ENCODE measurements at regions not wholly inside any gene's neighbourhood (a gene's known extent, or its start where the extent isn't known, plus 50 kb on each side); places are given as distances from the start of the nearest gene placed in this dataset.

DNA sequence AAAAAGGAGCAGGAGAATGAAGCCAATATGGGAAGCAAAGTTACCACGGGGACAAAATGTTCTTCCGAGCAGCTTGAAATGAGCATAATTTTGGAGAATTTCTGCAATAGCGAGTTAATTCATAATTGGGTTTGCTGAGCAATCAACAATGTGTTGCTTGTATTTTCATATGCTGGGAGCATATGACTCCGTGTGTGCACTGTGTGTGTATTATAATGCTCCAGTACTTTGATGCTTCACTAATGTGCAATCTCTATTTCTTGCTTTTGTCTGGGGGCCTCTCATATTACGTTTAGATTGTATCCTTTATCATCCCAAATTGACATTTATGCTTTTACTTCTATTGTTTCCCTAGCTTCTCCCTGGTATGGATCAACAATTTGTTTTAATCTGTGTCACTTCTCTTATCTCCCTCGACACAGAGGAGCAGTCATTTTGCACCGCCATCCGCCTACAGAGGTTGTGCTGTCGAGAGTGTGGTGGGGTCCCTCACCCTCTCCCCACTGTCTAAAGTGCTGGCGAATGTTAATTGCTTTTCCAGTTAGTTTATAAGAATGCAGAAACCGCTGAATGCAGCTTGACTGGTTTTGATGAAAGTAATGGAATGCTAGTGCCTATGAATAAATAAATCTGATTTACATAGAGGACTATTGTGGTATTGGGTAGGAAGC, 372.5 kb upstream of the WWC1 start:
- Histone ChIP-seq H2BK120ac (ENCODE audit: insufficient read depth, low read length, poor library complexity) (no peak overlapping the region), H2BK12ac (ENCODE audit: low read length) (no peak overlapping the region), H4K91ac (ENCODE audit: low read depth, low read length) (no peak overlapping the region), H3K4me1 (ENCODE audit: control insufficient read depth in 1 of 2, insufficient read depth in 2 of 2, low read length in 2 of 2) (peaks cover 6 to 8% of the 10 kb centered on the region in 2 experiments), H3K27ac (ENCODE audit: low read depth, low read length) (no peak overlapping the region), H3K9me3 (ENCODE audit: insufficient read depth, low read depth, low read length) (no peaks in the 10 kb centered on the region), H3K14ac (ENCODE audit: low read length) (no peak overlapping the region), H3K9ac (ENCODE audit: low read length) (no peak overlapping the region), H2AFZ (ENCODE audit: insufficient read depth, low read length, poor library complexity) (no peak overlapping the region), H3K79me1 (ENCODE audit: low read length) (peaks cover 2% of the 10 kb centered on the region), H2AK5ac (ENCODE audit: low read length) (no peak overlapping the region), H3K27me3 (ENCODE audit: insufficient read depth, low read length) (no peaks in the 10 kb centered on the region), H3K4me2 (ENCODE audit: low read length) (no peak overlapping the region), H4K8ac (ENCODE audit: low read depth, low read length) (no peak overlapping the region), H3K79me2 (ENCODE audit: control insufficient read depth, insufficient read depth, low read length, poor library complexity) (no peaks in the 10 kb centered on the region), H3K23ac (ENCODE audit: low read length) (no peak overlapping the region), H4K12ac (ENCODE audit: low read depth, low read length) (no peak overlapping the region), H3K4ac (ENCODE audit: low read depth, low read length) (no peak overlapping the region), H3K36me3 (ENCODE audit: control insufficient read depth in 1 of 2, insufficient read depth in 2 of 2, low read length in 2 of 2) (no peaks in the 10 kb centered on the region), H2BK5ac (ENCODE audit: low read depth, low read length, poor library complexity) (no peak overlapping the region), H3K18ac (ENCODE audit: low read length) (no peak overlapping the region), H3K4me3 (ENCODE audit: low read depth, low read length) (no peak overlapping the region)
- no CpG with 5 or more reads among the region's 11 CpGs for WGBS (ENCODE audit: extremely low coverage, insufficient coverage, insufficient read length)
- DNase-seq = no peak

DNA sequence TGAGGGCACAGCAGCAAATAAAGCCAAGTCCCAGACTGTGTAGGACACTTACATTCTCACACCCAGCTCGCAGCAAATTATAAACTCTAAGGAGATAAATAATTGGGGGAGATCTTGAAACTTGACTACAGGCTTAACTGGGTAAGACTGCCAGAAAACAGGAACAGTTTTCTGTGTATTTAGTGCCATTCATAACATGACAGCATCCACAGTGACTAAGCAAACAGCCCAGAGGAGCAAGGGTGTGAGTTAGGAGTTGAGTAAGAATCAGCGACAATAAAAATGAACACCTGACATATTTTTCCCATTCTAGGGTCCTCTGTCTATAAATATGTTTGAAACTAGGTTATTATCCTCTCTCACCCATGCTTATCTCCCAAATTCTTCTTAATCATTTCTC, 370.9 kb upstream of the WWC1 start:
- H3K9me3 ChIP-seq (ENCODE audit: insufficient read depth, low read depth, low read length) = no peaks in the 10 kb centered on the region
- H3K4ac ChIP-seq (ENCODE audit: low read depth, low read length) = no peak overlapping the region
- H3K36me3 ChIP-seq (ENCODE audit: control insufficient read depth in 1 of 2, insufficient read depth in 2 of 2, low read length in 2 of 2) = no peaks in the 10 kb centered on the region
- H3K18ac ChIP-seq (ENCODE audit: low read length) = no peak overlapping the region
- peaks cover 2% of the 10 kb centered on the region for H3K79me1 ChIP-seq (ENCODE audit: low read length)
- no peak overlapping the region for H3K4me3 ChIP-seq (ENCODE audit: low read depth, low read length)
- H3K9ac ChIP-seq (ENCODE audit: low read length) = no peak overlapping the region
- H3K23ac ChIP-seq (ENCODE audit: low read length) = no peak overlapping the region
- H2AFZ ChIP-seq (ENCODE audit: insufficient read depth, low read length, poor library complexity) = no peak overlapping the region
- H3K4me2 ChIP-seq (ENCODE audit: low read length) = no peak overlapping the region
- no peak overlapping the region for H4K12ac ChIP-seq (ENCODE audit: low read depth, low read length)
- H3K14ac ChIP-seq (ENCODE audit: low read length) = no peak overlapping the region
- peaks cover 6 to 8% of the 10 kb centered on the region in 2 experiments for H3K4me1 ChIP-seq (ENCODE audit: control insufficient read depth in 1 of 2, insufficient read depth in 2 of 2, low read length in 2 of 2)
- H2BK120ac ChIP-seq (ENCODE audit: insufficient read depth, low read length, poor library complexity) = no peak overlapping the region
- H2AK5ac ChIP-seq (ENCODE audit: low read length) = no peak overlapping the region
- no peak overlapping the region for H4K8ac ChIP-seq (ENCODE audit: low read depth, low read length)
- H2BK12ac ChIP-seq (ENCODE audit: low read length) = no peak overlapping the region
- H4K91ac ChIP-seq (ENCODE audit: low read depth, low read length) = no peak overlapping the region
- H3K79me2 ChIP-seq (ENCODE audit: control insufficient read depth, insufficient read depth, low read length, poor library complexity) = no peaks in the 10 kb centered on the region
- no peak overlapping the region for H2BK5ac ChIP-seq (ENCODE audit: low read depth, low read length, poor library complexity)
- no CpG with 5 or more reads among the region's 2 CpGs for WGBS (ENCODE audit: extremely low coverage, insufficient coverage, insufficient read length)
- DNase-seq = no peak
- no peak overlapping the region for H3K27ac ChIP-seq (ENCODE audit: low read depth, low read length)
- H3K27me3 ChIP-seq (ENCODE audit: insufficient read depth, low read length) = no peaks in the 10 kb centered on the region

DNA sequence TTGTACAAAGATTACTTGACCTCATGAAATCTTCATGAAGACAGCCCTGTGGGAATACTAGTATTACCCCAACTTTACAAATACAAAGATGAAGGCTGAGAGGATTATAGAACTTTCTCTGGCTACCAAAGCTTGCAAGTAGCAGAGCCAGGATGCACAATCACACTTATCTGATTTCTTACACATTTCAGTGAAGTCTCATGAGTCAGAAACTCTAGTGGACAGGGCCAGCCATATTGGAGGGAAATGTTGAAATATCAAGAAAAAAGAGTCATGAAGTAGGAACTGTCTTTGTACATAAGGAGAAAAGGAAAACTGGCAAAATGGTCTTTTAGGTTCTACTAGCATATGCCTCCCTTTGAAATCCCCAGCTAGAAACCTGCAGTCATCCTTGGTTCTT, 369.6 kb upstream of the WWC1 start:
- H3K9me3 ChIP-seq (ENCODE audit: insufficient read depth, low read depth, low read length) = no peaks in the 10 kb centered on the region
- H2AK5ac ChIP-seq (ENCODE audit: low read length) = no peak overlapping the region
- H3K4me3 ChIP-seq (ENCODE audit: low read depth, low read length) = no peak overlapping the region
- H4K8ac ChIP-seq (ENCODE audit: low read depth, low read length) = no peak overlapping the region
- no peaks in the 10 kb centered on the region for H3K79me2 ChIP-seq (ENCODE audit: control insufficient read depth, insufficient read depth, low read length, poor library complexity)
- no peak overlapping the region for H2BK12ac ChIP-seq (ENCODE audit: low read length)
- H3K23ac ChIP-seq (ENCODE audit: low read length) = no peak overlapping the region
- H3K36me3 ChIP-seq (ENCODE audit: control insufficient read depth in 1 of 2, insufficient read depth in 2 of 2, low read length in 2 of 2) = no peaks in the 10 kb centered on the region
- no peak overlapping the region for H3K27ac ChIP-seq (ENCODE audit: low read depth, low read length)
- H2AFZ ChIP-seq (ENCODE audit: insufficient read depth, low read length, poor library complexity) = no peak overlapping the region
- H3K4ac ChIP-seq (ENCODE audit: low read depth, low read length) = no peak overlapping the region
- H2BK120ac ChIP-seq (ENCODE audit: insufficient read depth, low read length, poor library complexity) = no peak overlapping the region
- H3K4me2 ChIP-seq (ENCODE audit: low read length) = no peak overlapping the region
- H3K79me1 ChIP-seq (ENCODE audit: low read length) = no peaks in the 10 kb centered on the region
- H4K91ac ChIP-seq (ENCODE audit: low read depth, low read length) = no peak overlapping the region
- H3K4me1 ChIP-seq (ENCODE audit: control insufficient read depth in 1 of 2, insufficient read depth in 2 of 2, low read length in 2 of 2) = peaks cover 0 to 3% of the 10 kb centered on the region in 2 experiments
- no peak overlapping the region for H4K12ac ChIP-seq (ENCODE audit: low read depth, low read length)
- no peaks in the 10 kb centered on the region for H3K27me3 ChIP-seq (ENCODE audit: insufficient read depth, low read length)
- no peak overlapping the region for H3K9ac ChIP-seq (ENCODE audit: low read length)
- DNase-seq = no peak
- no peak overlapping the region for H2BK5ac ChIP-seq (ENCODE audit: low read depth, low read length, poor library complexity)
- no peak overlapping the region for H3K18ac ChIP-seq (ENCODE audit: low read length)
- no peak overlapping the region for H3K14ac ChIP-seq (ENCODE audit: low read length)

DNA sequence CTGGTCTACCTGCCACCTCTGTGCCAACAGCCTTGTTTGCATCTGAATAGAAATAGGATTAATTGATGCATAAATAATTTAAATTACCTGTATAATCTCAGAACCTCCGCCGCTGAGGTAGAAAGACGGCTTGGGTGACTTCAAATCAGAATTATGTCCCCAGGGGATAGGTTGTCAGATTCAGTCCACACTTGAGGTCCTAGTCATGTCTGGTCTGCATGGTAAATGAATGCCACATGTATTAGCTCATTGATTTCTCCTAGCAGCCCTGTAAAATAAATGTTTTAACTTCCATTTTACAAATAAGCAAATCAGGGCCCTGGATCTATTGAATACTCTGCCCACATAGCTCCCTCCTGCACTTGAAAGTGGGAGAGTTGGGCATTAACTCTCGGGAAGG, 368.0 kb upstream of the WWC1 start:
- H3K14ac ChIP-seq (ENCODE audit: low read length) = no peak overlapping the region
- no peaks in the 10 kb centered on the region for H3K9me3 ChIP-seq (ENCODE audit: insufficient read depth, low read depth, low read length)
- no peak overlapping the region for H2BK120ac ChIP-seq (ENCODE audit: insufficient read depth, low read length, poor library complexity)
- H4K12ac ChIP-seq (ENCODE audit: low read depth, low read length) = no peak overlapping the region
- H2BK12ac ChIP-seq (ENCODE audit: low read length) = no peak overlapping the region
- no peak overlapping the region for H3K27ac ChIP-seq (ENCODE audit: low read depth, low read length)
- no peak overlapping the region for H4K8ac ChIP-seq (ENCODE audit: low read depth, low read length)
- no peak overlapping the region for H2BK5ac ChIP-seq (ENCODE audit: low read depth, low read length, poor library complexity)
- H3K9ac ChIP-seq (ENCODE audit: low read length) = no peak overlapping the region
- H3K4me2 ChIP-seq (ENCODE audit: low read length) = no peak overlapping the region
- no peak overlapping the region for H2AK5ac ChIP-seq (ENCODE audit: low read length)
- no peaks in the 10 kb centered on the region for H3K36me3 ChIP-seq (ENCODE audit: control insufficient read depth in 1 of 2, insufficient read depth in 2 of 2, low read length in 2 of 2)
- H3K4me1 ChIP-seq (ENCODE audit: control insufficient read depth in 1 of 2, insufficient read depth in 2 of 2, low read length in 2 of 2) = no peaks in the 10 kb centered on the region
- H3K27me3 ChIP-seq (ENCODE audit: insufficient read depth, low read length) = no peaks in the 10 kb centered on the region
- no peak overlapping the region for H4K91ac ChIP-seq (ENCODE audit: low read depth, low read length)
- no peak overlapping the region for H3K4me3 ChIP-seq (ENCODE audit: low read depth, low read length)
- DNase-seq = no peak
- WGBS (ENCODE audit: extremely low coverage, insufficient coverage, insufficient read length) = no CpG with 5 or more reads among the region's 4 CpGs
- no peak overlapping the region for H2AFZ ChIP-seq (ENCODE audit: insufficient read depth, low read length, poor library complexity)
- no peak overlapping the region for H3K4ac ChIP-seq (ENCODE audit: low read depth, low read length)
- no peaks in the 10 kb centered on the region for H3K79me2 ChIP-seq (ENCODE audit: control insufficient read depth, insufficient read depth, low read length, poor library complexity)
- no peak overlapping the region for H3K18ac ChIP-seq (ENCODE audit: low read length)
- H3K23ac ChIP-seq (ENCODE audit: low read length) = no peak overlapping the region
- H3K79me1 ChIP-seq (ENCODE audit: low read length) = no peaks in the 10 kb centered on the region

Measured in trophoblast cell (in vitro differentiated cells and primary cell).